ENCODE measurements at regions not wholly inside any gene's neighbourhood (a gene's known extent, or its start where the extent isn't known, plus 50 kb on each side); places are given as distances from the start of the nearest gene placed in this dataset.

- no peak for DNase-seq (ENCODE audit: low spot score)
- in situ Hi-C loops (cut with MboI; ENCODE audit: low sequenced_read_pairs, unreplicated experiment), result no loop called here
- TF ChIP-seq CTCF (IDR thresholded peaks at IDR 0.05; ENCODE audit: borderline replicate concordance, control extremely low read depth, extremely low read depth, insufficient read depth, missing control alignments), result no peak
These were observed 128.4 kb upstream of the STARD3NL start for GRCh38 chr7:38049679-38050078.

GRCh38 chr7:38051311-38051710 lies 126.7 kb upstream of the STARD3NL start:
- DNase-seq (ENCODE audit: low spot score), result no peak
- in situ Hi-C loops (cut with MboI; ENCODE audit: low sequenced_read_pairs, unreplicated experiment), result no loop called here
- no peak for TF ChIP-seq CTCF (IDR thresholded peaks at IDR 0.05; ENCODE audit: borderline replicate concordance, control extremely low read depth, extremely low read depth, insufficient read depth, missing control alignments)

DNA sequence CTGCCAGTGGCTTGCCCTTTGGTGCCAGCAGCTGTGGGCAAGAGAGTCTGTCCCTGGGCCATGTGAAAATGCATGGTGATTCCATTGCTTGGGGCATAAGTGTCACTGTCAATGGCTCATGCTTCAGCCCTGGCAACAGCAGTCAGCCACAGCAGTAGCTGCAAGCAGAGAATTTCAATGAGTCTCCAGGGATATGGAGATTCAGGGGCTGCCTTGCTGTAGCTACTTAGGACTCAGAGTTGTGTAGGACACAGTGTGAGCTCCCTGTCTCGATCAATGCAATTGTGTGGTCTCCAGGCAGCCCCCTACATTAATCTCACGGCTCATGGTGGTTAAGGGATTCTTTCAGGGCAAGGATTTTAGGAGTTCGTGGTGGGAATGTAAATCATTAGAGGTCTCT lies 126.3 kb upstream of the STARD3NL start:
- DNase-seq (ENCODE audit: low spot score), result no peak
- no peak for TF ChIP-seq CTCF (IDR thresholded peaks at IDR 0.05; ENCODE audit: borderline replicate concordance, control extremely low read depth, extremely low read depth, insufficient read depth, missing control alignments)
- in situ Hi-C loops (cut with MboI; ENCODE audit: low sequenced_read_pairs, unreplicated experiment), result no loop called here

GRCh38 chr7:38052786-38053185 lies 125.3 kb upstream of the STARD3NL start:
- no peak for TF ChIP-seq CTCF (IDR thresholded peaks at IDR 0.05; ENCODE audit: borderline replicate concordance, control extremely low read depth, extremely low read depth, insufficient read depth, missing control alignments)
- in situ Hi-C loops (cut with MboI; ENCODE audit: low sequenced_read_pairs, unreplicated experiment), result no loop called here
- DNase-seq (ENCODE audit: low spot score), result no peak

DNA sequence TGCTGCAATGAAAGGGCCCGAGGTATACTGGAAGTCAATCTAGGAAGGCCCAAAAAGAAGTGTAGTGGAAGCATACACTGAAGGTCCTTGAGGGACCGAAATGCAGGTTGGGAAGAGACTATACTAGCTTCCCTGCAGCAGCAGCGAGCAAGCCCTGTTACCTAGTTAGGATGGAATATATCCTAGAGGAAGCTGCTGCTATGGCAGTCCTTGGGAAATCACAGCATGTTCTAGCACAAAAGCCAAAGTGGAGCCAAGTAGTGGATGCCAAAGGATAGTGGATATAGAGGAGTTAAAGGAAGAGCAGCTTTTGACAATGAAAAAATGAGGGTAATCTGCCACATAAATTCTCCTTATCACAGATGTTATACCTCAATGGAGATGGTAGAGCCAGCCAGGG lies 123.8 kb upstream of the STARD3NL start:
- in situ Hi-C loops (cut with MboI; ENCODE audit: low sequenced_read_pairs, unreplicated experiment), result no loop called here
- TF ChIP-seq CTCF (IDR thresholded peaks at IDR 0.05; ENCODE audit: borderline replicate concordance, control extremely low read depth, extremely low read depth, insufficient read depth, missing control alignments), result no peak

DNA sequence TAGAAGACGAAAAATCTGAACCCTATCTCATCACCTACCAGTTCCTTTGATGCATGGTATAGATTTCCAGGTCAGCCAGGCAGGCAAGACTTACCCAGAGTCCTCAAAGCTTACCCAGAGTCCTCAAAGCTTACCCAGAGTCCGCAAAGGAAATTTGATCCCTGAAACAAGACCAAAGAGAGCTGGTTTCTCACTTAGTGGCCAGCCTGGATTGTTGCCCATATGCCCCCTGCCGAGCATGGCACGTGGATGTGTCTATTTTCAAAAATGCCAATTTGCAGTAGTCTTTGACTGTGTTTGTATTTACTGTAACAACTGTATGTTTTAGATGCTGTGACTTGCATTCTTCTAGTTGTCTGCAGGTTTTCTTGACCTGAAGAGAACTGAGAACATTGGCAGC lies 120.2 kb upstream of the STARD3NL start:
- no peak for TF ChIP-seq CTCF (IDR thresholded peaks at IDR 0.05; ENCODE audit: borderline replicate concordance, control extremely low read depth, extremely low read depth, insufficient read depth, missing control alignments)
- no peak for DNase-seq (ENCODE audit: low spot score)
- in situ Hi-C loops (cut with MboI; ENCODE audit: low sequenced_read_pairs, unreplicated experiment), result no loop called here

More for the DNA sequence above, 123.8 kb upstream of the STARD3NL start:
- no peak for DNase-seq (ENCODE audit: low spot score)

- DNase-seq (ENCODE audit: low spot score), result no peak
- no peak for TF ChIP-seq CTCF (IDR thresholded peaks at IDR 0.05; ENCODE audit: borderline replicate concordance, control extremely low read depth, extremely low read depth, insufficient read depth, missing control alignments)
- in situ Hi-C loops (cut with MboI; ENCODE audit: low sequenced_read_pairs, unreplicated experiment), result no loop called here
These were observed 117.9 kb upstream of the STARD3NL start for GRCh38 chr7:38060116-38060515.

Data from GM13976 (cell line).